ENCODE measurements at regions not wholly inside any gene's neighbourhood (a gene's known extent, or its start where the extent isn't known, plus 50 kb on each side); places are given as distances from the start of the nearest gene placed in this dataset.

- dilution Hi-C loops (cut with MboI; ENCODE audit: extremely low pct_ligation_motif_present, low sequenced_read_pairs): no loop called here
- POLR2A ChIA-PET: no interaction called here
- Histone ChIP-seq H3K9me3 (replicated peaks; ENCODE audit: control insufficient read depth, insufficient read depth, low read length) (no peaks in the 10 kb centered on the region), H3K4me3 (replicated peaks in 1 of 3; ENCODE audit: insufficient read depth in 1 of 3, low read depth in 1 of 3, low read length in 3 of 3) (no peak overlapping the region), H3K4me1 (ENCODE audit: control insufficient read depth, extremely low read depth, insufficient read depth, low read length) (no peaks in the 10 kb centered on the region), H3K9me1 (replicated peaks; ENCODE audit: control insufficient read depth, extremely low read depth, insufficient read depth, low read length) (no peaks in the 10 kb centered on the region), H3K9ac (replicated peaks; ENCODE audit: extremely low read depth, insufficient read depth, low read length) (no peak overlapping the region), H3K27ac (ENCODE audit: insufficient read depth, low read depth, low read length) (no peak overlapping the region), H4K20me1 (replicated peaks; ENCODE audit: control insufficient read depth, extremely low read depth, insufficient read depth, low read length) (no peaks in the 10 kb centered on the region), H2AFZ (ENCODE audit: low read depth, low read length) (no peak overlapping the region), H3K4me2 (ENCODE audit: insufficient read depth, low read length) (no peak overlapping the region), H3K79me2 (ENCODE audit: control insufficient read depth, insufficient read depth, low read length) (no peaks in the 10 kb centered on the region), H3K36me3 (ENCODE audit: control insufficient read depth in 2 of 2, extremely low read depth in 1 of 2, insufficient read depth in 2 of 2, low read length in 2 of 2) (no peaks in the 10 kb centered on the region), H3K27me3 (ENCODE audit: control insufficient read depth in 2 of 2, insufficient read depth in 2 of 2, low read length in 2 of 2) (no peaks in the 10 kb centered on the region)
- no TSS peak for BruUV-seq (replicated peaks)
- CTCF ChIA-PET: interaction anchor here (0.9 kb wide), 1 partner anchor 11 kb away, joined by 3 read pairs; no protein-coding TSS in a partner anchor
- FAIRE-seq (no peak), DNase-seq (ENCODE audit: low read depth, low spot score) (no peak)
- TF ChIP-seq POLR2AphosphoS5 (IDR thresholded peaks at IDR 0.05; ENCODE audit: insufficient read depth, low read depth, low read length): no peak
- TF ChIP-seq, protein P1, sequence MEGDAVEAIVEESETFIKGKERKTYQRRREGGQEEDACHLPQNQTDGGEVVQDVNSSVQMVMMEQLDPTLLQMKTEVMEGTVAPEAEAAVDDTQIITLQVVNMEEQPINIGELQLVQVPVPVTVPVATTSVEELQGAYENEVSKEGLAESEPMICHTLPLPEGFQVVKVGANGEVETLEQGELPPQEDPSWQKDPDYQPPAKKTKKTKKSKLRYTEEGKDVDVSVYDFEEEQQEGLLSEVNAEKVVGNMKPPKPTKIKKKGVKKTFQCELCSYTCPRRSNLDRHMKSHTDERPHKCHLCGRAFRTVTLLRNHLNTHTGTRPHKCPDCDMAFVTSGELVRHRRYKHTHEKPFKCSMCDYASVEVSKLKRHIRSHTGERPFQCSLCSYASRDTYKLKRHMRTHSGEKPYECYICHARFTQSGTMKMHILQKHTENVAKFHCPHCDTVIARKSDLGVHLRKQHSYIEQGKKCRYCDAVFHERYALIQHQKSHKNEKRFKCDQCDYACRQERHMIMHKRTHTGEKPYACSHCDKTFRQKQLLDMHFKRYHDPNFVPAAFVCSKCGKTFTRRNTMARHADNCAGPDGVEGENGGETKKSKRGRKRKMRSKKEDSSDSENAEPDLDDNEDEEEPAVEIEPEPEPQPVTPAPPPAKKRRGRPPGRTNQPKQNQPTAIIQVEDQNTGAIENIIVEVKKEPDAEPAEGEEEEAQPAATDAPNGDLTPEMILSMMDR (IDR thresholded peaks at IDR 0.05; ENCODE audit: extremely low read depth in 1 of 2, insufficient read depth in 1 of 2, low read depth in 1 of 2, low read length in 2 of 2): no peak
- no peak for TF ChIP-seq GATA2 (IDR thresholded peaks at IDR 0.05; ENCODE audit: insufficient read depth, insufficient read length, low read depth, low read length)
- TF ChIP-seq, protein P2, sequence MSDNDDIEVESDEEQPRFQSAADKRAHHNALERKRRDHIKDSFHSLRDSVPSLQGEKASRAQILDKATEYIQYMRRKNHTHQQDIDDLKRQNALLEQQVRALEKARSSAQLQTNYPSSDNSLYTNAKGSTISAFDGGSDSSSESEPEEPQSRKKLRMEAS (IDR thresholded peaks at IDR 0.05; ENCODE audit: insufficient read depth, insufficient read length): no peak
- TF ChIP-seq EZH2 (IDR thresholded peaks at IDR 0.05; ENCODE audit: borderline replicate concordance, low read depth, low read length, severe bottlenecking): no peak
- TF ChIP-seq JUN (IDR thresholded peaks at IDR 0.05; ENCODE audit: borderline replicate concordance, insufficient read depth, insufficient read length, low read depth): no peak
- intact Hi-C loops (cut with micrococcal nuclease): no loop called here
These were observed 1288.6 kb upstream of the TMPRSS15 start for GRCh38 chr21:19692231-19692630.

Measured in endothelial cell of umbilical vein (primary cell).